ENCODE measurements at regions not wholly inside any gene's neighbourhood (a gene's known extent, or its start where the extent isn't known, plus 50 kb on each side); places are given as distances from the start of the nearest gene placed in this dataset.

DNA sequence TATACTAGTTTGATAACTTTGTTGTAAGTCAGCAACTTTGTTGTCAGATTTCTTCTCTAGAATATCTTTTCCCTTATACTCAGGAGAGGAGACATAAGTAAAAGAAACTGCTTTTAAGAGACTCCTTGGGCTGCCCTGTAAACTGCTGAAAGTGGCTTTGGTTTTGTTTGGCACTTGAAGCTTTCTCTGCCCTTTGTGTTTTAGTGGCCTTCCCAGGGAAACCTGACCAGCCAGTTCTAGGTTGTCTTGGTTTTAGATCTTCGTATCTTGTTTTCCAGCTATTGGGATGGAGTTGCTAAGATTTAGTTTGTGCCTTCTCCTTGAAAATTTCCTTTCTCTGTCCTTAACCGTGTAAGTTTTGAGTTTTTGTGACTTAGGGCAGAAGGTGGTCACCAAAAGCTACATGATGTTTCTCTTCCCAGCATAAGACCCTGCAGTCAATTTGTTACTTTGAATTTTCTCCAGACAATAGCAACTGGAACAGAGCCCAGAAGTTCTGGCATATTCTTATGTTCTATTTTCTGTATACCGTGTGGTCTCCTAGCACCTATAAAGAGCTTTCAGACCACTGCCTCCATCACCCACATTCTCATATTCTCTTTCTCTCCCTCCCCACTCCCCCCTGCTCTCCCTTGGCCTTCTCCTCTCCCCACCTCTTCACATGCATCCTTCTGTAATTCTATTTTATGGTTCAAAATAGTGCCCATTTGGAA, 81.1 kb downstream of the BOLA3 start:
- no peak for DNase-seq

DNA sequence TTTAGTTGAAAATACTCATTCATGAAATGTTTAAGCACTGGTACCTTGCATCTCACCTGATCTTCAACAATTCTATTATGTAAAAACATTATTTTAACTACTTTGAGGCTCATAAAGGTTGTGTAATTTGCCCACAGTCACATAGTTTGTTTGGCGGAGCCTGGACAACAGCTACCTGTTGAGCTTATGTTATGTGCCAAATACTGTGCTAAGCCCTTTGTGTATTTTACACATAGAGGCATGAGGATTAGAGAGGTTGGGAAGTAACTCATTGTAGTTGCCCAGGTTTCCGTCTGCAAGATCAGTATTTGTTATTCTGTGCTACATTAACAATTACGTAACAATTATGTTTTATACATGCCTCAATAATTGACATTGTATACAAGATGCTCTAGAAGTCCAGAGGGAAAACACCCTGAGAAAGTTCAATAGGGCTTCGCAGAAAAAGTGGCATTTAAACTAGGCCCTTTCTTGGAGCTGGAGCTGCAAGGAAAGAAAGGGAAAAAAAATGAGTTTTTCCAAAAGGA, 80.4 kb downstream of the BOLA3 start:
- DNase-seq: no peak

DNA sequence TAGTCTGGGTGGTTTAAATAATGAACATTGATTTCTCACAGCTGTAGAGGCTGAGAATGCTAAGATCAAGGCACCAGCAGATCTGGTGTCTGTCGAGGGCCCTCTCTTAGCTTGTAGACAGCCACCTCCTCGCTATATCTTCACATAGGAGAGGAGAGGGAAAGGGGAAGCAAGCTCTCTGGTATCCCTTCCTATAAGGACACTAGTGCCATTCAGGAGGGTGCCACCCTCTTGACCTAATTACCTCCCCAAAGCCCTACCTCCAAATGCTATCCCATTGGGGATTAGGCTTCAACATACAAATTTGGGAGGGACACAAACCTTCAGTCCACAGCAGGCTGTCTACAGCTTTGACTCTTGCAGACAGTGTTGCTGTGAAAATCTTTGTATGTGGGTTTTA, 76.7 kb downstream of the BOLA3 start:
- no peak for DNase-seq

DNA sequence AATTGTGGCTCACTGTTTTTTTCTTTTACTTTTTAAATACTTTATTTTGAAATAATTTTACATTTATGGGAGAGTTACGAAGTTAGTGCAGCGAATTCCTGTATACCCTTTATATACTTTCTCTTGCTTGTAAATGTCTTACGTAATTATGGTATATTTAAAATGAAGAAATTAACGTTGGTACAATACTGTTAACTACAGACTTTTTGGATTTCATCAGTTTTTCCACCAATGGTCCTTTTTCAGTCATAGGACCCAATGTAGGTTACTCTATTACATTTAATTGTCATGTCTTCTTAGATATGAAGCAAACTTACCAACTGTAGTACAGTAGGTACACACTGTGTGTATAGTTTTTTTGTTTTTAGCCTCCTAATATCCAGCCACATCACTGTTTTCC, 76.3 kb downstream of the BOLA3 start:
- DNase-seq: no peak

DNA sequence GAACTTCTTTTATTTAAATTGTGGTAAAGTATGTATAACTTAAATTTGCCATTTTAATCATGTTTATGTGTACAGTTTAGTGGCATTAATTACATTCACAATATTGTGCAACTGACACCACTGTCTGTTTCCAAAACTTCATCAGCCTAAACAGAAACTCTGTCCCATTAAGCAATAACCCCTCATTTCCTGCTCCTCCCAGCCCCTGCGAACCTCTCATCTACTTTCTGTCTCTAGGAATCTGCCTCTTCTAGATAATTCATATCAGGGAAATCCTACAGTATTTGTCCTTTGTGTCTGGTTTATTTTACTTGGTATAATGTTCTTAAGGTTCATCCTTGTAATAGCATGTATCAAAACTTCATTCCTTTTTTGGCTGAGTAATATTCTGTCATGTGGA, 75.1 kb downstream of the BOLA3 start:
- DNase-seq: no peak

DNA sequence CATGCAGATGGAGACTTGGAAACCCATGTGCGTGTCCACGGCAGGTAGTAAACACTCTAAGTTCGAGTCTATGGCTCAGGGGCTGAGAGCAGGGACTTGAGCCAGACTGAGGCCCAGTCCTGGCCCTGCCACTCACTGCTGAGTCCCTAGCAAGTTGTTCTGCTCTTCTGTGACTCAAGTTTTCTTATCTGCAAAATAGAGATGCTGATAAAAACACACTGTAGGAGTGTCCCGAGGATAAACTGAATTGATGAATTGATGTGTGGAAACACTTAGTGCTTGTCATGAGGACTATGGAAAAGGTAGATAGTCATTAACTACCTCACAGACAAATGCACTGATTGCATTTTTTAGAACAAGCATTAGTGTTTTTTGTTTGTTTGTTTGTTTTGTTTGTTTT, 73.2 kb downstream of the BOLA3 start:
- no peak for DNase-seq

DNA sequence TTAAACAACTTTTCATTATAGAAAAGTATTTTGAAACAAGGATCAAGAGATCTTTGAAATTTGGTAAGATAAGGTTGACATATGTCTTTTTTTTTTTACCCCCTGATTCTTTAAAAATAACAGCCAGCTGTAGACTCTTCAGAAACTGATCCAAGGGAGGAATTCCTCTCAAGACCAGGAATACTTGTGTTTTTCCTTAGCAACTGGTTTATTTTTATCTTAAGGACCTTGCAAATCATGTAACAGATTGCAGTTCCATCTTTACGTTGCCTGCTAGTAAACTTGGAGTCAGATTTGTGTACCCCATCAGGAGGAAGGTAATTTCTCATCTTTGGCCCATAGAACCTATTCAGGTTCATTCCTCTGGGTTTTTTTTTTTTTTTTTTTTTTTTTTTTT, 71.6 kb downstream of the BOLA3 start:
- DNase-seq: no peak

DNA sequence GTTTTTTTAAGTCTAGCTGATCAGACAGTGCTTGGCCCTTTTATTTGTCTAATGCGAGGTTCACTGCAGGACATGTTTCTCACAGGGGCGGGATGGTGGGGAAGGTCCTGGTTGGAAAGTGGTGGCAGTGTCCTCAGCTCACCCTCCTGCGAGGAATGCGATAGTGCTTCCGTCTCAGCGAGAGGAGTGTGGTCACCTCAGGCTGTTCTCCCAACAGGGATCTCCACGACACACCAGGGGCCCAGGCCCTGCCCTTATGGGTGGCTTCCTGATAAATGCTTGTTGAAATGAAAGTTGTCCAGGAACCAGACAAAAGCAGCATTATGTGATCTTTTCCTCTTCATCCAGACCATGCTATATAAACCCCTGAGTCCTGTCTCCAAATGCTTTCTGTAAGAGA, 70.1 kb downstream of the BOLA3 start:
- no peak for DNase-seq

DNA sequence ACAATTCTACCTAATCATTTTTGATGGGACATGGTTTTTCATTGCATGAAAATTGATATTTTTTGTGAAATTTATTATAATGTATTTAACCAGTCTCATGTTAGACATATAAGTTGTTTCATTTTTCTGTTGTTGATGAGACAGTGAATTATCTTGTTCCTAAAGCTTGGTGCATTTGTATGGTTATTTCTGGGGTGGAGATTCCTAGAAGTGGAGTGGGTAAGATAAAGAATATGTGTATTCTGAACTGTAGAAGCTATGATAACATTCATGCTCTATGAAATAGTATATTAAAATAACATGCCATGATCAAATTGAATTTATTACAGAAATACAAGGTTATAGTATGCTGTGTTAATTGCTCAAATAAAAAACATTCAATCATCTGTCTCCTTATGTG, 69.2 kb downstream of the BOLA3 start:
- no peak for DNase-seq

DNA sequence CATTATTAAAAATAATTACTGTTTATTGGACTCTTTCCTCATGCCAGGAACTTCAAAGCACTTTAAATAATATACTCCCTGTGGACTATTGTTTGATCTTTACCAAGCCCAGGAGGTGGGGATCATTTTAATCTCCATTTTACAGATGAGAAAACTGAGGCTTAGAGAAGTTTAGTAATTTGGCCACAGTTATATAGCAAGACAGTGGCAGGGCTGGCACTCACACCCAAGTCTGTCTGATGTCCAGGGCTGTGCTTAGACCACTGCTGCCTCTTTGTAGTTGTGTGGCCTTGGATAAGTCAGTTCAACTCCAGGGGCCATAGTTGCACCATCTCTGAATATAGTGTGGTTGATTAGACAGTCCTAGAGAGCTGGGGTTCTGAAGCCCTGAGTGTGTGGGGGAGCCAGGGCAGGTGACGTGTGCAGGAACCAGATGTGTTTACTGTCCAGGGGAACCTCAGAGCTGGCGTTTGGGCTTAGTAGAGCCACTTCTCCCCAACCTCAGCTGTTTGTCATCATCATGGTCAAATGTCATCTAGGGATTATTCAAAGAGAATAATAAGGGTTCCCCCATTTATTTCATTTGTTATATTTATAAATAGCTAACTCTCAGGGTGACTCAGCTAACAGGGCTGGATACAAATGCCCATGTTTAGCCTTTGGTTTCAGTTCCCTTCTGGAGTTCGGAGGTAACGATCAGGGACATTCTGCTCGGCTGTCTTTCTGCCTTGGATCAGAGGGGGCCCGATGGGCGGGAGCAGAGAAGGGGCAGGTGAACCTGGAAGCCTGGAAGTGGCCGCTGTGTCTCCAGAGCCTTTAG, 68.0 kb downstream of the BOLA3 start:
- DNase-seq: no peak

DNA sequence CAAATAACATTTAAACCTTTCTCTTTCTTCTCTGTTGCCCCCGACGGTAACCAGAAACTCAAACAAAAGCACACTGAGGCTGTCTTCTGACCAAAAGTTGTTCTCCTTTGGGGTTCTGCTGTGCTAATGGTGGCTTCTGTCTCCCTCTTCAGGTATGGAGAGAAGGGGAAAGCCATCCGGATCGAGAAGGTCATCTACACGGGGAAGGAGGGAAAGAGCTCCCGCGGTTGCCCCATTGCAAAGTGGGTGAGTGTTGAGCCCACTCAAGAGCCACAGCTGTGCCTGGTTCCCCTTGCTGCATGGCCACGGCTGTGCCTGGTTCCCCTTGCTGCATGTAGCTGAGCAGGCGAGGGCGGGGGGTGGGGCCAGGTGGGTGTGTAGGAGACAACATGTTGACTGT, 67.4 kb downstream of the BOLA3 start:
- no peak for DNase-seq

DNA sequence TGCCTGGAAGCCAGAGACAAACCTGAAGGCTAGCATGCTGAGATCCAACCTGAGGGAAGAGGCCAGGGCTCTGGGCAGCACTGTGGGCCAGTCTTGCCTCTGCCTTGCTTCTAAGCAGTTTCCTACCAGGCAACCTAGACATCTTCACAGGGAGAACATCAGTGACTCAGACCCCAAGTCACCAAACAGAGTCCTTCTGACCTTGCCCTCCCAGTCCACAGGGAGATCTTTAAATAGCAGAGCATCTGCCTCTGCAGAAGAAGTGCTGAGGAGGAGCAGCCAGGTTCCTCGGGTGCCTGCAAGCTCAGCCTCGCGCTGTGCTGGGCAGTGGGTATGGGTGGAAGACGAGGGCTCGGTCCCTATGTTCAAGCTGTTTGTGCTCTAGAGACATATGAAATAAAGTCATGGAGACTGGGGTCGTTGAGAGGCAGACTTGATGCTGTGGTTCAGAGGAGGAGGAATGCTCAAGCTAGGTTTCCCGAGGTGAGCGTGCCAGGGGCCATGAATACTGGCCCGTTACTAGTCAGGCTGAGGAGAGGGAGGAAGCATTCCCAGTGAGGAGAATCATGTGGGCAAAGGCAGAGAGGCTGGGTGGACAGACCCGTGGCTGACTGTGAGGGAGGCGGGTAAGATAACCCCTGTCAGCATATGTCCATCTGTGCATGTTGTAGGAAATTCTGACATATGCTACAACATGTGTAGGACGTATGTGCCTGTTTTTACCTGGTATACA, 66.5 kb downstream of the BOLA3 start:
- no peak for DNase-seq

DNA sequence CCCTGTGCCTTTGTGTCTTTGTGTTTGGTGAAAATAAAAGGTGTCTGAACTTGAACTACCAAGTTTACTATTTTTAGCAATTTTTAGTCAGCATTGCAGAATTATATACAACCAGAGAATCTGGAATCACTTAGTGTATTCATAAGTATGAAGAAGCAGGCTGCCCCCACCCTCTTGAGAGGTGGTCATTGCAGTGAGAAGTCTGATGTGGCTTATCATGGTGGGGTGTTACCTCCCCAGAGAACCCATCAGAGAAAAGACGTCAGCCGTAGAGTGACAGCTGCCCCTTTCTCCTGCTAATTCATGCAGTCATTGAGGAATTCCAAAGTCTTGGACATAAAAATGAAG, 66.0 kb downstream of the BOLA3 start:
- DNase-seq: no peak

DNA sequence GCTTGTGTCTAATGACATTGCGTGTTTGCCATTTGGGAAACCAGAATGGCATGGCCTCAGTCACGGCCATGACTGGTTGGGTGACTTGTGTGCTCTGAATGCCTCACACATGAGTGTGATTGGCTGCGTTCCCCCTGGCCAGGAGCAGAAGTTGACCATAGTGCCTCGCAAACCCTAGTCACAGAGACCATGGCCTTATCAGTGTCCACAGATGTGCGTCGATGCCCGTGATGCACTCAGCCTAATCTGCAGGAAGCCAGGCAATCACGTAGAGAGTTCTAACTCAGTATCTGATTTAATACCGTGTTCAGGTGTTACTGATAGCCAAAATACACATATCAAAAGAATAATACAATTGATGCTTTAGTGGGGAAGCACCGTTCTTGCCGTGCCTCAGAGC, 64.0 kb downstream of the BOLA3 start:
- DNase-seq: no peak

All from NCI-H774 (cell line).